H9 (cell line): ENCODE measurements at regions not wholly inside any gene's neighbourhood (a gene's known extent, or its start where the extent isn't known, plus 50 kb on each side); places are given as distances from the start of the nearest gene placed in this dataset.

ENCODE experiments used
- DNase-seq: peaks from one replicate; pipeline ENCODE4 v3.0.0-alpha.2; 2017
- H2AFZ ChIP-seq: one replicate; pipeline ENCODE4 v1.6.1; 2013; ENCODE audit warnings: mild to moderate bottlenecking, low read length, control low read depth, moderate library complexity
- H2AK5ac ChIP-seq: 2 replicates; pipeline ENCODE4 v1.6.1; 2013; ENCODE audit warnings: low read length, control low read depth, mixed read lengths; ENCODE audit not compliant: insufficient read length
- H2BK120ac ChIP-seq: one replicate; pipeline ENCODE4 v1.6.1; 2013; ENCODE audit warnings: low read depth, mild to moderate bottlenecking, low read length, control low read depth, inconsistent platforms; ENCODE audit not compliant: poor library complexity, severe bottlenecking
- H2BK12ac ChIP-seq: 2 replicates; pipeline ENCODE4 v1.6.1; 2013; ENCODE audit warnings: low read length, control low read depth, mixed read lengths, low read depth; ENCODE audit not compliant: insufficient read length
- H2BK15ac ChIP-seq: 2 replicates; pipeline ENCODE4 v1.6.1; 2013; ENCODE audit warnings: low read depth, low read length, control low read depth
- H2BK20ac ChIP-seq: one replicate; pipeline ENCODE4 v1.6.1; 2013; ENCODE audit warnings: low read depth, mild to moderate bottlenecking, low read length, control low read depth, inconsistent platforms; ENCODE audit not compliant: poor library complexity, severe bottlenecking
- H2BK5ac ChIP-seq: 2 replicates; pipeline ENCODE4 v1.6.1; 2013; ENCODE audit warnings: low read length, control low read depth, mixed read lengths; ENCODE audit not compliant: insufficient read length
- H3K14ac ChIP-seq: 2 replicates; pipeline ENCODE4 v1.6.1; 2013; ENCODE audit warnings: low read length, control low read depth; ENCODE audit not compliant: insufficient read depth
- H3K18ac ChIP-seq: 2 replicates; pipeline ENCODE4 v1.6.1; 2013; ENCODE audit warnings: low read depth, mild to moderate bottlenecking, mixed read lengths, low read length, control low read depth; ENCODE audit not compliant: insufficient read length
- H3K23ac ChIP-seq: 2 replicates; pipeline ENCODE4 v1.6.1; 2013; ENCODE audit warnings: low read length, control low read depth, mixed read lengths, low read depth; ENCODE audit not compliant: insufficient read length
- H3K23me2 ChIP-seq: 2 replicates; pipeline ENCODE4 v1.6.1; 2013; ENCODE audit warnings: low read depth, mild to moderate bottlenecking, mixed read lengths, low read length, control low read depth; ENCODE audit not compliant: insufficient read length, poor library complexity, severe bottlenecking
- H3K27ac ChIP-seq: 2 replicates; pipeline ENCODE4 v1.5.1; 2013; ENCODE audit warnings: low read length, control low read depth, mixed read lengths, low read depth; ENCODE audit not compliant: insufficient read length
- H3K27me3 ChIP-seq: 2 replicates; pipeline ENCODE4 v1.6.1; 2013; ENCODE audit warnings: low read length, control low read depth, inconsistent platforms; ENCODE audit not compliant: insufficient read depth
- H3K4ac ChIP-seq: 2 replicates; pipeline ENCODE4 v1.6.1; 2013; ENCODE audit warnings: low read depth, mild to moderate bottlenecking, control low read depth, inconsistent platforms, low read length, moderate library complexity
- H3K4me1 ChIP-seq: 2 replicates; pipeline ENCODE4 v1.6.1; 2013; ENCODE audit warnings: low read length, control low read depth, inconsistent platforms; ENCODE audit not compliant: insufficient read depth
- H3K4me2 ChIP-seq: 2 replicates; pipeline ENCODE4 v1.6.1; 2013; ENCODE audit warnings: low read length, control low read depth, mixed read lengths; ENCODE audit not compliant: insufficient read length, insufficient read depth
- H3K56ac ChIP-seq: 2 replicates; pipeline ENCODE4 v1.6.1; 2013; ENCODE audit warnings: low read depth, mild to moderate bottlenecking, mixed read lengths, low read length, control low read depth; ENCODE audit not compliant: insufficient read length
- H3K79me1 ChIP-seq: 2 replicates; pipeline ENCODE4 v1.6.1; 2013; ENCODE audit warnings: low read depth, mild to moderate bottlenecking, moderate library complexity, low read length, control low read depth, inconsistent platforms; ENCODE audit not compliant: insufficient read depth, poor library complexity, severe bottlenecking
- H3K79me2 ChIP-seq: 2 replicates; pipeline ENCODE4 v1.6.1; 2013; ENCODE audit warnings: low read length, control low read depth, inconsistent platforms; ENCODE audit not compliant: insufficient read depth
- H3K9ac ChIP-seq: 2 replicates; pipeline ENCODE4 v1.6.1; 2013; ENCODE audit warnings: low read length, control low read depth, mixed read lengths; ENCODE audit not compliant: insufficient read length; ENCODE audit errors: extremely low read depth
- H3K9me3 ChIP-seq: one replicate; pipeline ENCODE4 v1.6.1; 2013; ENCODE audit warnings: low read depth, low read length, inconsistent platforms; ENCODE audit not compliant: control insufficient read depth
- H3T11ph ChIP-seq: one replicate; pipeline ENCODE4 v1.6.1; 2013; ENCODE audit warnings: mild to moderate bottlenecking, low read length, control low read depth, inconsistent platforms
- H4K20me1 ChIP-seq: one replicate; pipeline ENCODE4 v1.6.1; 2013; ENCODE audit not compliant: control insufficient read depth, insufficient read length, insufficient read depth
- H4K5ac ChIP-seq: 2 replicates; pipeline ENCODE4 v1.6.1; 2013; ENCODE audit warnings: low read depth, mild to moderate bottlenecking, mixed read lengths, low read length, control low read depth; ENCODE audit not compliant: insufficient read length
- H4K8ac ChIP-seq: replicated peaks from 2 replicates; pipeline ENCODE4 v1.6.1; 2013; ENCODE audit warnings: low read length, control low read depth, mixed read lengths, low read depth; ENCODE audit not compliant: insufficient read length
- H4K91ac ChIP-seq: 2 replicates; pipeline ENCODE4 v1.6.1; 2013; ENCODE audit warnings: low read depth, mild to moderate bottlenecking, moderate library complexity, mixed read lengths, low read length, control low read depth; ENCODE audit not compliant: insufficient read length
- H3K27ac Mint-ChIP-seq, 3 experiments: 2 replicates in 2 of 3; 3 replicates in 1 of 3; pipeline ENCODE4 v1.8.0; 2020 to 2021; ENCODE audit warnings: mixed read lengths in 3 of 3, mild to moderate bottlenecking in 1 of 3, moderate library complexity in 1 of 3
- H3K27me3 Mint-ChIP-seq: 2 replicates; pipeline ENCODE4 v1.8.0; 2021; ENCODE audit warnings: low read depth, mild to moderate bottlenecking, moderate library complexity, mixed read lengths
- H3K36me3 Mint-ChIP-seq, 3 experiments: 2 replicates in 2 of 3; 3 replicates in 1 of 3; pipeline ENCODE4 v1.8.0; 2020 to 2021; ENCODE audit warnings: low read depth in 3 of 3, mixed read lengths in 3 of 3; ENCODE audit not compliant: insufficient read depth in 1 of 3
- H3K4me1 Mint-ChIP-seq, 2 experiments: 2 replicates each; pipeline ENCODE4 v1.8.0; 2020; ENCODE audit warnings: mixed read lengths in 2 of 2
- H3K4me3 Mint-ChIP-seq, 2 experiments: 2 replicates in 1 of 2; 3 replicates in 1 of 2; pipeline ENCODE4 v1.8.0; 2020 to 2021; ENCODE audit warnings: mild to moderate bottlenecking in 2 of 2, mixed read lengths in 2 of 2, moderate library complexity in 1 of 2
- H3K9me3 Mint-ChIP-seq, 2 experiments: 2 replicates in 1 of 2; 3 replicates in 1 of 2; pipeline ENCODE4 v1.8.0; 2020; ENCODE audit warnings: mild to moderate bottlenecking in 2 of 2, mixed read lengths in 2 of 2, moderate library complexity in 1 of 2
- WGBS: extraction: QIAGEN DNeasy Blood & Tissue Kit; methylation state at CpG from one replicate; pipeline ENCODE4 v1.1.7; 2013; ENCODE audit warnings: missing lambda C conversion rate, low lambda C conversion rate, mixed read lengths; ENCODE audit not compliant: insufficient read length; ENCODE audit errors: extremely low coverage; 5-methylcytosine and 5-hydroxymethylcytosine counted together
- TF ChIP-seq, protein P1 (sequence below): fragments of 200-600 bp; sonication (generic); conservative IDR thresholded peaks from 3 replicates; pipeline ENCODE4 v1.8.0; 2021; ENCODE audit warnings: antibody characterized with exemption, mild to moderate bottlenecking

GRCh38 chr16:52603015-52603414 is 56.1 kb upstream of the TOX3 start:
- WGBS: no CpG with 5 or more reads among the region's 1 CpG
- H4K8ac ChIP-seq: no peak overlapping the region
- Mint-ChIP-seq H3K27me3 (no peaks in the 10 kb centered on the region), H3K9me3 (no peaks in the 10 kb centered on the region), H3K4me3 (no peak overlapping the region), H3K36me3 (no peaks in the 10 kb centered on the region), H3K27ac (no peak overlapping the region), H3K4me1 (peaks cover 4% of the 10 kb centered on the region in 2 experiments)
- H3K79me1 ChIP-seq: no peaks in the 10 kb centered on the region
- H4K5ac ChIP-seq: no peak overlapping the region
- H3K27me3 ChIP-seq: no peaks in the 10 kb centered on the region
- no peak overlapping the region; the same call in 1 of the 2 replicates for H3K14ac ChIP-seq
- H3K4me2 ChIP-seq: no peak overlapping the region
- H2BK12ac ChIP-seq: no peak overlapping the region
- no peak overlapping the region for H3K27ac ChIP-seq
- no peak overlapping the region for H3K9ac ChIP-seq
- no peaks in the 10 kb centered on the region for H3K23me2 ChIP-seq
- H3K23ac ChIP-seq: no peak overlapping the region
- no peak overlapping the region for H4K91ac ChIP-seq
- H2BK20ac ChIP-seq: no peak overlapping the region
- H3K79me2 ChIP-seq: no peaks in the 10 kb centered on the region
- H3K56ac ChIP-seq: no peak overlapping the region
- H4K20me1 ChIP-seq: no peaks in the 10 kb centered on the region
- H2AFZ ChIP-seq: no peak overlapping the region
- no peaks in the 10 kb centered on the region for H3K9me3 ChIP-seq
- H2BK15ac ChIP-seq: no peak overlapping the region
- no peak overlapping the region for H2BK5ac ChIP-seq
- H3K4ac ChIP-seq: no peak overlapping the region
- H3K18ac ChIP-seq: no peak overlapping the region
- DNase-seq: no peak
- H3K4me1 ChIP-seq: no peaks in the 10 kb centered on the region
- no peak overlapping the region for H3T11ph ChIP-seq
- H2BK120ac ChIP-seq: no peak overlapping the region
- TF ChIP-seq, protein P1, sequence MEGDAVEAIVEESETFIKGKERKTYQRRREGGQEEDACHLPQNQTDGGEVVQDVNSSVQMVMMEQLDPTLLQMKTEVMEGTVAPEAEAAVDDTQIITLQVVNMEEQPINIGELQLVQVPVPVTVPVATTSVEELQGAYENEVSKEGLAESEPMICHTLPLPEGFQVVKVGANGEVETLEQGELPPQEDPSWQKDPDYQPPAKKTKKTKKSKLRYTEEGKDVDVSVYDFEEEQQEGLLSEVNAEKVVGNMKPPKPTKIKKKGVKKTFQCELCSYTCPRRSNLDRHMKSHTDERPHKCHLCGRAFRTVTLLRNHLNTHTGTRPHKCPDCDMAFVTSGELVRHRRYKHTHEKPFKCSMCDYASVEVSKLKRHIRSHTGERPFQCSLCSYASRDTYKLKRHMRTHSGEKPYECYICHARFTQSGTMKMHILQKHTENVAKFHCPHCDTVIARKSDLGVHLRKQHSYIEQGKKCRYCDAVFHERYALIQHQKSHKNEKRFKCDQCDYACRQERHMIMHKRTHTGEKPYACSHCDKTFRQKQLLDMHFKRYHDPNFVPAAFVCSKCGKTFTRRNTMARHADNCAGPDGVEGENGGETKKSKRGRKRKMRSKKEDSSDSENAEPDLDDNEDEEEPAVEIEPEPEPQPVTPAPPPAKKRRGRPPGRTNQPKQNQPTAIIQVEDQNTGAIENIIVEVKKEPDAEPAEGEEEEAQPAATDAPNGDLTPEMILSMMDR: no peak
- H2AK5ac ChIP-seq: no peak overlapping the region
